ENCODE measurements at regions not wholly inside any gene's neighbourhood (a gene's known extent, or its start where the extent isn't known, plus 50 kb on each side); places are given as distances from the start of the nearest gene placed in this dataset.

DNA sequence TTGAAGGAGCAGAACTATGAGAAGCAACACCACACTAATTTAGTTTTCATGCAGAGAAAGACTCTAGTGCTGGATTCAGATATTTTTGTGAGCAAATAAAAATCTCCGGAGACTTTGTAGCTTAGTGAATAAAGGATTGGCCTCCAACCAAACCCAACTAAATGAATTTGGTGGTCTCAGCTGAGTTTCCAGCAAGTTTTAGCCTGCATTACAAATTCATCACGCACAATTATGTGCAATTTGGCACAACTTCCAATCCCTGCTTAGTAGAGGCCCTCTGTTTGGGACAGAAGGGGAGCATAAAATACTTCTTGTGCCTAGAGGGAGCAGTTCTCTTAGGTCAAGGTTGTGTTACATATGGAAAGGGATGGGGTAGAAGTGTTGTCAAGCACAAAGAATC, 112.3 kb upstream of the ADAMTSL1 start:
- TF ChIP-seq CTCF (IDR thresholded peaks at IDR 0.05; ENCODE audit: low read length), result no peak
- no peak for TF ChIP-seq EZH2 (optimal IDR thresholded peaks at IDR 0.05; ENCODE audit: low read depth, low read length)
- TF ChIP-seq EZH2phosphoT487 (IDR thresholded peaks at IDR 0.05; ENCODE audit: low read length), result no peak

Measured in MM.1S (cell line).